Stimulated activated CD4-positive, alpha-beta T cell treated with anti-CD3 and anti-CD28 coated beads, Interleukin-12 subunit alpha, Interleukin-12 subunit beta, amount 100 ng/mL, for 48 hours (primary cell): ENCODE measurements at regions not wholly inside any gene's neighbourhood (a gene's known extent, or its start where the extent isn't known, plus 50 kb on each side); places are given as distances from the start of the nearest gene placed in this dataset.
"Not testable (repeated sequence)": the region's sequence is repeated elsewhere in the genome, so short reads cannot be mapped to it uniquely, and the experiment has no call there.

Source experiments
- DNase-seq, 3 donors: peaks; one replicate each; pipeline ENCODE4 v3.0.0-alpha.2; 2020; ENCODE audit warnings: low read depth in 2 of 3, low spot score in 1 of 3

DNA sequence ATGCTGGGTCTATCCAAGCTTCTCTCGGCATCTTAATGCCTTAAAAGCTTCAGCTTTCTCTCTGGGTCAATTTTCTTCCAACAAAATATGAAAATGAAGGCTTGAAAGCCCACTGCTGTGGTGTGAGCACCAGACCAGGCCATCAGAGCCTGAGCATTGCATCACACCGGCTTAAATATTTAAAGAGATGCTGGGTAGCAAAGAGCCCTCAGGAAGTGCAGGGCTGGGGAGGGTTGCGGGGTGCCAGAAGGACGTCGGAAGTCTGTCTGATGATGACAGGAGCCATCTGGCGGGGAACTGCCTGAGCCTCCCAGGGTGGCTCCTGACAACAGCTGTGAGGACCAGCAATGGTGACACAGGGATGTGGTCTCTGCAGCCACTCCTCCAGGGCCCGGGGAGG, 185.5 kb downstream of the OLFM1 start:
- DNase-seq = no peak

GRCh38 chr9:135275163-135275562, 187.7 kb downstream of the OLFM1 start:
- DNase-seq = no peak

DNA sequence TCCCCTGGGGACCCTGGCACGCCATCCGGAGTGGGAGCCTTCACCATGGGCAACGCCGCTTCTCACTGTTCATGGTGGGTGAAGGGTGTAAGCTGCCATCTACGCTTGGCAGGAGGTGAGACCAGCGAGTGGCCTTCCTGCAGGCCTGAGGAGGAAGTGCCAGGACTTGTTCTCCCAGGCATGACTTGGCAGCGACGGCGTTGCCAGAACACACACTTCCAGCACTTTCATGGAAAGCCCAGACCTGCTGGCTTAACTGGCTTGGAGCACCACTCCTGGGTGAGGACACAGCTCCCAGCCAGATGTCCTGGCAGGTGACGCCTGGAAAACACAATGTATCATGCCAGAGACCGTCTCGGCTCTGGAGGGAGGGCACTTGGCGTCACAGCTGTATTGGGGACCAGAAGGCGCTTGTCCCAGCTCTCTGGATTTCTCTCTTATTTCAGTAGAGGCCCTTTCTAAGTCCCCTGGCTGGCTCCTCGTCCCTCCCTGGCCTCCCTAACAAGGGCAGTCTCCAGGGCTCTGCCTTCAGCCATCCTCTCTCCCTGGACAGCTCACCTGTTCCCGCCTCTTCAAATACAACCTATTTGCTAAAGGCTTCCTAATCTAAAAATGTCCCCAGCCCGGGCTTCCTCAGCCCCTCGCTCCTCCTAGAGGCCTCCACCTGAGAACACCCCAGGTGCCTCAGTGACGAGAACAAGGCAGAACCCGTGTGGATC, 188.3 kb downstream of the OLFM1 start:
- DNase-seq = no peak

DNA sequence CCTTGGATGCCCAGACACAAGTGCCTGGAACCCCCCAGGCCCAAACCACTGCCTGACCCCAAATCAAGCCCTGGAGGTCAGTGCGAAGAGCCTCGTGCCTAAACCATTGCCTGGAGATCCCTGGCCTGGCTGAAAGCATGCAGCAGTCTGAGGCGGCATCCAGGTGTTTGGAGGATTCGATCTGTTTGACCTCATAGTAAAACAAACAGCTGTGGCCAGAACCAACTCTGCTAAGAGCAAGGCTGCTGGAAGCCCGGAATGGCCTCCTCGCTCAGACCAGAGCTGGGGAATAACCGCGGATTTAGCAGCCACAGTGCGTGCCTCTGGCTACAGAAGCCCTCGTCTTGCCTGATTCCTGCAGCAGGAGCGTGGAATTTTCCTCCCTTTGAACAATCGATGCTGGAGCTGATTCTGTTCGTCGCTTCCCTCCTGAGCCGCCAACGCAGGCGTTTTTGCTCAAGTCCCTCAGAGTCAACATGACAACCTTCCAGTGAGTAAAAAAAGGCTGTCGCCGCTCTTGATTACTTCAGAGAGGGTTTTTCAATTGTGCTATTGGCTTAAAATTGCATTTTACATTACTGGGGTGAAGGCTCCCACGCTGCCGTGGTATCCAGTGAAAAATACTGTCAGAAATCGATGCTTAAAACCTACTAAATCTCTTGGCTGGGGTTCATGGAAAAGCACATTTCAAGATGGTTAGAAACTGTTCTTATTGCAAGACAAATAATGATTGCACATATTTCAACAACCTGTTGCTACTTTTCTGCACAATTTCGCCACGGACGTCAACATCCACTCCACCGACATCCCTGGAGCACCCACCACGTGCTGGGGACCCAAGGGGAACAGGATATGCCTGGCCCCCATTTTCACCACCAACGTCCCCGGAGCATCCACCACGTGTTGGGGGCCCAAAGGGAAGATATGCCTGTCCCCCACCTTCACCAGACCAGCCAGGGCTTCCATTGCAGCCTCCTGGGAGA, 190.0 kb downstream of the OLFM1 start:
- no peak for DNase-seq

- DNase-seq = no peak
Measured at GRCh38 chr9:135278586-135278985, 191.1 kb downstream of the OLFM1 start.

GRCh38 chr9:135279385-135279784, 191.9 kb downstream of the OLFM1 start:
- no peak for DNase-seq

DNA sequence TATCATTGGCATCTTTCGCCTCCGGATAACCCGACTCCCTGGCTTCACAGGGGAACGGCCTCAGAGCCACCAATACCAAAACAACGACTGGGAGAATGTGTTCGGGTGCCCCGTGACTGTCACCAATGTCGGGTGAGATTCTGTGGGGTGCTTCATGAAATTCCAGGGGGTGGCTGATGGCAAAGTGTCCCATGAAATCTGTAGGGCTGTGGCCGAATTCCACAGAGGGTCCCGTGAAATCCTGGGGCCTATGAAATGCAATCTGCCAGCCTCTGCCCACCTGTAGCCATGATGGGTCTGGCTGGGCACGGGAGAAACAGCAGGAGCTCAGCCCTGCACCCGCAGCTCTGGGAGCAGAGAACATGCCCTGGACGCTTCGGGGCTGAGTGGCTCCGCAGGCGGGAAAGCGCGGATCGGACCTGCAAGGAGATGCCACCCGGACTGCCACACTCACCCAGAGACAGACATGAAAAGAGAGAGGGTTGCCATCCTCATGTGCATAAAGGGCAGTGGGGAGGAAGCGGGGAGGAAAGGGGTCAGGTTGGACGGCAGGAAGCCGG, 192.4 kb downstream of the OLFM1 start:
- DNase-seq = no peak

GRCh38 chr9:135280666-135281065, 193.2 kb downstream of the OLFM1 start:
- no peak for DNase-seq

- no peak for DNase-seq
Measured at GRCh38 chr9:135281151-135281550, 193.7 kb downstream of the OLFM1 start.

- no peak for DNase-seq
Measured at GRCh38 chr9:135281791-135282737, 194.6 kb downstream of the OLFM1 start.

DNA sequence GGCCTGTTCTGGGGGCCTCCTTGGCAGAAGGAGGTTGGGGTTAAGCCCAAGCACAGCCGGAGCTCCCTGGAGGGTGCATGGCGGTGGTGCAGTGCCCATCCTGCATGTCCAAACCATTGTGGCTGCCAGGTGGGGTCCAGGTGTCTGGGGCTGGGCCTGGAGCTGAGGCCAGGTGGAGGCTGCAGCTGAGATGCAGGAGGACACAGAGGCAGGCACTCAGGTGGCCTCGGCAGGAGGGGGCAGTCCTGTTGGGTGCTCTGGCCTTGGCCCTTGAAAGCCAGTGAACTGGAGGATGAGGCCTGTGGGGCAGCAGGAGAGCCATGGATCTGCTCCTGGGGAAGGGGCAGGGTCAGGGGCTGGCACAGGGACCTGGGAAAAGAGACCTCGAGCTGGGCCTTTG, 195.3 kb downstream of the OLFM1 start:
- no peak for DNase-seq

GRCh38 chr9:135283671-135284070, 195.9 kb upstream of the PPP1R26 start:
- no peak for DNase-seq

DNA sequence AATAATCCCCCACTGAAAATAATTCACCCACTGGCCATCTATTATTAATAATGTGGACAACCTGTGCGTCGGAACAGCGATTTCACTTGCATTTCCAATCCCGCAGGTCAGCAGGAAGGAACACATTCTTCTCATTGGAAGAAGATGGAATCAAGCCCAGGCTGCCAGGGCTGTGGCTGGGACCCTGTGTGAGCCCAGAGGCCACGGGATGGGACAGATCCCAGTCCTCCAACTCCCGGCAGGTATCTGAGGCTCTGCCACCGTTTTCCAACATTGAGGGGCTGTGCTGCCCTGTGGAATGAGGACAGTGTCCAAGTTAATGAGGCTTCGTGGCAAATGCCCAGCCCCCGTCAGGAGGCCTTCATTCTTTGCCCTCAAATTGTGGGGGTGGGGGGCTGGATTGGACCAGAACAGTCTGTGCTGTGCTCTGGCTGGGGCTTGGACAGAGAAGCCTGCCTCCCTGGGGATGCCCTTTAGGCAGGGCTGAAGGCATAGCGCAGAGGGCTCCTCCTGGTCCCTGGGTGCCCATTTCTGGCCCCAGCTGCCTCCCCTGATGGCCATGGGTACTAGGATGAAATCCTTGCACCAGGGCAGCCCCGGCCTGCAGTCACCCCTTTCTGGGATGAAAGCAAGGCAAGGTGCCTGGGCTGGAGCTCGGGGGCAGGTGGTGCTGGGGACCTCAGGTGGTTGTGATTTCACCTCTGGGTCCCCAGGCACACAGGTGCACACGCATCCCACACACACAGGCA, 195.0 kb upstream of the PPP1R26 start:
- no peak for DNase-seq

- DNase-seq = not testable (repeated sequence)
Measured at GRCh38 chr9:135286187-135286925, 193.2 kb upstream of the PPP1R26 start.

GRCh38 chr9:135286961-135287360, 192.6 kb upstream of the PPP1R26 start:
- DNase-seq = no peak

DNA sequence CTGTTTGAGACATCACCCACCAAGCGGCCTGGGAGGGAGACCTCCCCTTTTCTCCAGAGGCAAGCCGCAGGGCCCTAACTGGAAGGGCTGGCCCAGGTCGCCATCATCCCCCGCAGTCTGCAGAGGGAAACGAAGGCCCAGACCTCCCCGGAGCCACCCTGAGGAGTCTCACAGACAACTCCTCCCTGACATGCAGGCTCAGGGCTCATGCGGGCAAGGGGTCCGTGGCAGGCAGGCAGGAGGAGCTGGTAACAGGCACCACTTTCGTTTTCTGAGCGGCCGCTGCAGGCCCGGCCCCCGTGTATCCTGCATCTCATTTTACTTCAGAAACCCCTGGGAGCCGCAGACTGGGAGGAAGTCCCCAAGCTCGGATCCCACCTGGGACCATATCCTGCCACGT, 192.0 kb upstream of the PPP1R26 start:
- no peak for DNase-seq

DNA sequence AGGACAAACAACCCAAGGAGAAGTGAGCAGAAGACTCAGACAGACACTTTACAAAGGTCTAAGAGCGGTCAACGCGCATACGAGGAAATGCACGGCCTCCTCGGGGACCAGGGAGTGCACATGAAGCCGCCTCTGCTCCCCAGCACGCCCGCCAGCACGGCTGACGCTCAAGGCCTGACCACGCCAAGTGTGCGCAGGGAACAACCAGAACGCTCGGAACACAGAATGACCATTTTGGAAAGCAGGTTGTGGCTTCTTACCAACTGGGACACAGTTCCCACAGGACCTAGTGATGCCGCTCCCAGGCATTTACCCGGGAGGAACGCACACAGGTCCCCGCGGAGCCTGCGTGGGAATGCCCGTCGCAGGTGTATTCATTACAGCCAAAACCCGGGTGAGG, 191.5 kb upstream of the PPP1R26 start:
- DNase-seq = no peak

DNA sequence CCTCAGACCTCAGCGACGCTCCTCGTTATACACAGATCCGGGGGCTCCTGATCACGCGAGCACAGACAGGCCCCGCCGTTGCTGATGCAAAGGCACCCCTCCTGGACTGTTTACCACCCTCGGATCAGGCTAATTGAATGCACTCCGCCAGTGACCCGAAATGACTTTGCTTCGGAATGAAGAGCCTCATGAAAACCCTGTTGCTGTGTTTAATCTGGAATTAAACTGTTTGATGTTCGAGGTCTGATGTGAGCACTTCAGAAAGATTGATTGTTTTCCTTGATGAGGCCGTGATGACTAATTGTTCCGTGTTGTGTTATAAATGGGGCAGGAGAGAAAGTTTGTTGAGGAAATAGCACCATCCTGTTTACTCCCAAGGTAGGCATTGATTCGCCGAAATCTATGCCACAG, 190.5 kb upstream of the PPP1R26 start:
- no peak for DNase-seq

DNA sequence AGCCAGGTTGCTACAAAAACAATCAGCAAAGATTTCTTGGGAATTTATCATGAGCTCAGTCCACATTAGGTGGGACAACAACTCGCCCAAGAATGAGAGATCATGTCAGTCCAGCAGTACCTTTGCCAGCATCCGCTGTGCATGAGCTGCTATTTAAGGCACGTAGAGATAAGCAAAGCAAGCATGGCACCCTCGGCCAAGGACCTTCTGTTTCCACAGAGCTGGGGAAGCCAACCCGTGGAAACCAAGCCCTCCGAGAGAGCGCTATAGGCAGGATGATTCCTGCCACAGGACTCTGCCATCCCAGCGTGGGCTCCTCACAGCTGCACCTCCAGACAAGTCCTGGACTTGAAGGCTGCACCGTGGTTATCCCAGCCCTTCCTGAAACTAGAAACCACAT, 189.5 kb upstream of the PPP1R26 start:
- no peak for DNase-seq
